ENCODE measurements at regions not wholly inside any gene's neighbourhood (a gene's known extent, or its start where the extent isn't known, plus 50 kb on each side); places are given as distances from the start of the nearest gene placed in this dataset.

- Histone ChIP-seq H3K4me3 (ENCODE audit: insufficient read depth, low read length) (no peak overlapping the region), H3K4me2 (ENCODE audit: insufficient read depth, low read length) (no peak overlapping the region), H3K36me3 (ENCODE audit: insufficient read depth, low read length) (no peaks in the 10 kb centered on the region)
Measured at GRCh38 chr7:68420342-68421192, 1177.7 kb upstream of the AUTS2 start.

DNA sequence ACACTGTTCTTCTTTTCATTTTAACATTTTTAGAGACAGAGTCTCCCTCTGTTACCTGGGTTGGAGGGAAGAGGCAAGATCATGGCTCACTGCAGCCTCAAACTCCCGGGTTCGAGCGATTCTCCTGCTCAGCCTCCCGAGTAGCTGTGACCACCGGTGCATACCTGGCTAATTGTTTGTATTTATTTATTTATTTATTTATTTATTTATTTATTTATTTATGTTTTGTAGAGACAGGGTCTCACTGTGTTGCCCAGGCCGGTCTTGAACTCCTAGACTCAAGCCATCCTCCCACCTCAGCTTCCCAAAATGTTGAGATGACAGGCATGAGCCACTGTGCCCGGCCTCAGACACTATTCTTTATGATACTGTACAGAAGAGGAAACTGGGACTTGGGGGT is 1176.6 kb upstream of the AUTS2 start:
- DNase-seq (ENCODE audit: insufficient read length, low spot score, missing footprints) = no peak
- no peaks in the 10 kb centered on the region for H3K9me3 ChIP-seq (ENCODE audit: low read depth, low read length)
- H3K27me3 ChIP-seq (ENCODE audit: insufficient read depth, low read length) = no peaks in the 10 kb centered on the region
- H3K27ac ChIP-seq (ENCODE audit: low read depth, low read length) = no peak overlapping the region
- H3K4me2 ChIP-seq (ENCODE audit: insufficient read depth, low read length) = no peak overlapping the region
- TF ChIP-seq CTCF (IDR thresholded peaks at IDR 0.05; ENCODE audit: extremely low read depth, low read depth, low read length) = no peak
- H3K4me3 ChIP-seq (ENCODE audit: insufficient read depth, low read length) = no peak overlapping the region
- no peaks in the 10 kb centered on the region for H4K20me1 ChIP-seq (ENCODE audit: insufficient read depth, low read length)
- no peaks in the 10 kb centered on the region for H3K36me3 ChIP-seq (ENCODE audit: insufficient read depth, low read length)
- H3K4me1 ChIP-seq (ENCODE audit: insufficient read depth, low read length) = no peaks in the 10 kb centered on the region
- H3K79me2 ChIP-seq (ENCODE audit: insufficient read depth, low read length) = no peaks in the 10 kb centered on the region
- no peak overlapping the region for H2AFZ ChIP-seq (ENCODE audit: low read length)

More at GRCh38 chr7:68420342-68421192, 1177.7 kb upstream of the AUTS2 start:
- Histone ChIP-seq H2AFZ (ENCODE audit: low read length) (no peak overlapping the region), H3K27ac (ENCODE audit: low read depth, low read length) (no peak overlapping the region), H3K4me1 (ENCODE audit: insufficient read depth, low read length) (no peaks in the 10 kb centered on the region), H3K9me3 (ENCODE audit: low read depth, low read length) (no peaks in the 10 kb centered on the region), H4K20me1 (ENCODE audit: insufficient read depth, low read length) (no peaks in the 10 kb centered on the region), H3K27me3 (ENCODE audit: insufficient read depth, low read length) (no peaks in the 10 kb centered on the region), H3K79me2 (ENCODE audit: insufficient read depth, low read length) (no peaks in the 10 kb centered on the region)
- DNase-seq (ENCODE audit: insufficient read length, low spot score, missing footprints) = no peak
- TF ChIP-seq CTCF (IDR thresholded peaks at IDR 0.05; ENCODE audit: extremely low read depth, low read depth, low read length) = no peak

DNA sequence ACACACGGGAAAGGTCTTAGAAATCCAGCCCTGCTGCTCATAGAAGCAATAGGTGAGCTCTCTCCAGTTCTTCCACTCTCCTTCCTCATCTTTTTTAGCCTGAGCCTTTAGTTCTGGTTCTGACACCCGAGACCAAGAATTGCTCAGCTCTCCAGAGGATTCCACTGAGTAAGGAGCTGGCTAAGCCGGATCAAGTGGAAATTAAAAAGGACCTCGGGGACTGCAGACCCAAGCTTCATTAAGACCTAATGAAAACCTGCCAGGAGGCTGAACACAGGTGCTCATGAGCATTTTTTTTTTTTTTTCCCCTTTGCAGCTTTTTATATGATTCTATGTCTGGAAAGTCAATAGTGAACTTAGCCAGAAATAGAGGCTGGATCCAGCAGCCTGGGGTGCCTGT is 1176.0 kb upstream of the AUTS2 start:
- no peaks in the 10 kb centered on the region for H3K36me3 ChIP-seq (ENCODE audit: insufficient read depth, low read length)
- TF ChIP-seq CTCF (IDR thresholded peaks at IDR 0.05; ENCODE audit: extremely low read depth, low read depth, low read length) = no peak
- no peak for DNase-seq (ENCODE audit: insufficient read length, low spot score, missing footprints)
- H3K9me3 ChIP-seq (ENCODE audit: low read depth, low read length) = no peaks in the 10 kb centered on the region
- no peaks in the 10 kb centered on the region for H3K79me2 ChIP-seq (ENCODE audit: insufficient read depth, low read length)
- no peak overlapping the region for H3K4me2 ChIP-seq (ENCODE audit: insufficient read depth, low read length)
- no peak overlapping the region for H3K4me3 ChIP-seq (ENCODE audit: insufficient read depth, low read length)
- H4K20me1 ChIP-seq (ENCODE audit: insufficient read depth, low read length) = no peaks in the 10 kb centered on the region
- no peaks in the 10 kb centered on the region for H3K27me3 ChIP-seq (ENCODE audit: insufficient read depth, low read length)
- H3K27ac ChIP-seq (ENCODE audit: low read depth, low read length) = no peak overlapping the region
- no peak overlapping the region for H2AFZ ChIP-seq (ENCODE audit: low read length)
- H3K4me1 ChIP-seq (ENCODE audit: insufficient read depth, low read length) = no peaks in the 10 kb centered on the region

- Histone ChIP-seq H3K79me2 (ENCODE audit: insufficient read depth, low read length) (no peaks in the 10 kb centered on the region), H3K4me1 (ENCODE audit: insufficient read depth, low read length) (no peaks in the 10 kb centered on the region), H3K4me2 (ENCODE audit: insufficient read depth, low read length) (no peak overlapping the region), H3K36me3 (ENCODE audit: insufficient read depth, low read length) (no peaks in the 10 kb centered on the region), H3K27me3 (ENCODE audit: insufficient read depth, low read length) (no peaks in the 10 kb centered on the region), H3K9me3 (ENCODE audit: low read depth, low read length) (no peaks in the 10 kb centered on the region), H2AFZ (ENCODE audit: low read length) (no peak overlapping the region), H4K20me1 (ENCODE audit: insufficient read depth, low read length) (no peaks in the 10 kb centered on the region), H3K27ac (ENCODE audit: low read depth, low read length) (no peak overlapping the region), H3K4me3 (ENCODE audit: insufficient read depth, low read length) (no peak overlapping the region)
- no peak for TF ChIP-seq CTCF (IDR thresholded peaks at IDR 0.05; ENCODE audit: extremely low read depth, low read depth, low read length)
- no peak for DNase-seq (ENCODE audit: insufficient read length, low spot score, missing footprints)
Measured at GRCh38 chr7:68423356-68423755, 1174.9 kb upstream of the AUTS2 start.

Data from osteoblast (primary cell).